GM21529 (cell line): ENCODE measurements at regions not wholly inside any gene's neighbourhood (a gene's known extent, or its start where the extent isn't known, plus 50 kb on each side); places are given as distances from the start of the nearest gene placed in this dataset.

ENCODE experiments used
- ATAC-seq: cut with Tn5 transposase; IDR thresholded peaks from one replicate; pipeline ENCODE4 v1.9.1; 2021; ENCODE audit not compliant: unreplicated experiment

GRCh38 chr5:126195410-126196100 lies 227.7 kb upstream of the GRAMD2B start:
- ATAC-seq, result no peak

DNA sequence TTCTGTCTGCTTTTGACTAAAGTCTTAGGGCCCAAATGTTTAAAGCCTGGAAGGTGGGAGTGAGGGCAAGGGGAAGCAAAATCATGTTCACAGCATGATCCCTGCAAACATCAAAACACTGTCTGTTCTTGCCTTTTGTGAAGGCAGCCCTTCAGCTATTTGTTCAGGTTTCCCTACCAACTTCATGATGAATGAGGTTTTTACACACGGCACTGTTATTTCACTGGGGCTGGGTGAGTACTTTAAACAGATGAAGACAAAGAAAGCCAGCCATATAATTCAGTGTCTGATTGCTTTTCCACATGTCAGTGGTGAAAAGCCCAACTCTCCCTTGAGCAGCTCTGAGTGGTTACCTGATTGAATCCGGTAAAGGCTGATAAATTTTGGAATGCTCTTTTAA lies 224.7 kb upstream of the GRAMD2B start:
- ATAC-seq, result no peak

DNA sequence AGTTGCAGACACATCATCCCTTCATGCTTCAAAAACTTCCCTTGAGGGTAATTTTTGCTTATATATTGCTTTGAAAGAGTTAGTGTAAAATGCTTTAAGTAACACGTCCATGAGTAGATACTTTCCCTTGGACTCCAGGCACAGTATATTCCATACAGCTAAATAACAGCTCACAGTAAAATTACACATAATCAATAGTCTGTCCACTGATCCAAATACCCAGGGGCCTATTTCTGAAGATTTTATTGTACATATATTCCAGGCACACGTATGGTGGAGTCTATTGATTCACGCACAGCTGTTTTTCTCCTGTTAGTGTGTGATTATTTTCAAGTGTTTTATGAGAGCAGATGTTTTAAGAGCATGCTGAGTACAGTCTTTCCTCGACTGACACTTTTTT lies 223.7 kb upstream of the GRAMD2B start:
- ATAC-seq, result no peak

DNA sequence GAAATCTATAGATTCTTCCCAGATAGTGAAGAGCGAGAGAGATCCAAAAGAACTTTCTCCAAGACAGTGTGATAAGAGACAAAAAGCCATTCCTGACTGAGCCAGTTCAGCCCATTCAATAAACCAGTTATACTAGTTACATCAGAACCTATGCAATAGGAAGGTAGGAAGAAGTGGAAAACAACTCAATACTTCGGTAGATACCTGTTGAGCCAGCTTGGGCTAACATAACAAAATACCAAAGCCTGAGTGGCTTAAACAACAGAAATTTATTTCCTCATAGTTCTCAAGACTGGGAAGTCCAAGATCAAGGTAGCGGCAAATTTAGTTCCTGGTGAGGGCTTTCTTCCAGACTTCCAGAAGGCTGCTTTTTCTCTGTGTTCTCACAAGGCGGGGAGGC lies 214.5 kb upstream of the GRAMD2B start:
- ATAC-seq, result no peak

- no peak for ATAC-seq
These were observed 212.3 kb upstream of the GRAMD2B start for GRCh38 chr5:126210955-126211354.

DNA sequence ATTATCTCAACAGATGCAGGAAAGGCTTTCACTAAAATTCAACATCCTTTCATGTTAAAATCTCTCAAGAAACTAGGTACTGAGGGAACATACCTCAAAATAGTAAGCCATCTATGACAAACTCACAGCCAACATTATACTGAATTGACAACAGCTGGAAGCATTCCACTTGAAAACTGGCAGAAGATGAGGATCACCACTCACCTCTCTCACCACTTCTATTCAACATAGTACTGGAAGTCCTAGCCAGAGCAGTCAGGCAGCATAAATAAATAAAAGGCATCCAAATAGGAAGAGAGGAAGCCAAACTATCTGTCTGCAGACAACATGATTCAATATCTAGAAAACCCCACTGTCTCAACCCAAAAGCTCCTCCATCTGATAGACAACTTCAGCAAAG lies 203.6 kb upstream of the GRAMD2B start:
- ATAC-seq, result no peak

DNA sequence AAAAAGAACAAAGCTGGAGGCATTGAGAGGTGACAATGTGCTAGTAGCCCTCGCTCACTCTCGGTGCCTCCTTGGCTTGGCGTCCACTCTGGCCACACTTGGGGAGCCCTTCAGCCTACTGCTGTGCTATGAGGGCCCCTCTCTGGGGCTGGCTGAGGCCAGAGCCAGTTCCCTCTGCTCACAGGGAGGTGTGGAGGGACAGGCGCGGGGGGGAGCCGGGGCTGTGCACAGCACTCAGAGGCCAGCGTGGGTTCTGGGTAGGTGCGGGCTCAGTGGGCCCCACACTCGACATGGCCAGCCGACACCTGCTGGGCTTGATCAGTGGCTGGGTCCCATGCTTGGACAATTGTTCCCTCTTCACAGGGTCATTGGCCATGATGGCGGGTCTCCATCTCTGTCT lies 202.5 kb upstream of the GRAMD2B start:
- no peak for ATAC-seq

DNA sequence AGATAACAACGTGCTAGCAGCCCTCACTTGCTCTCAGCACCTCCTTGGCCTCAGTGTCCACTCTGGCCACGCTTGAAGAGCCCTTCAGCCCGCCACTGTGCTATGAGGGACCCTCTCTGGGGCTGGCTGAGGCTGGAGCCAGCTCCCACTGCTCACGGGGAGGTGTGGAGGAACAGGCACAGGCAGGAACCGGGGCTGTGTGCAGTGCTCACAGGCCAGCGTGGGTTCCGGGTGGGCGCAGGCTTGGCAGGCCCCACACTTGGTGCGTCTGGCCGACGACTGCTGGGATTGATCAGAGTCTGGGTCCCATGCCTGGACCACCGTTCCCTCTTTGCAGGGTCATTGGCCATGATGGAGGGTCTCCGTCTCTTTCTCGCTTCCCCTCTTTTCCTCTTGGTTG lies 194.3 kb upstream of the GRAMD2B start:
- ATAC-seq, result no peak

- no peak for ATAC-seq
These were observed 190.0 kb upstream of the GRAMD2B start for GRCh38 chr5:126233256-126233655.

DNA sequence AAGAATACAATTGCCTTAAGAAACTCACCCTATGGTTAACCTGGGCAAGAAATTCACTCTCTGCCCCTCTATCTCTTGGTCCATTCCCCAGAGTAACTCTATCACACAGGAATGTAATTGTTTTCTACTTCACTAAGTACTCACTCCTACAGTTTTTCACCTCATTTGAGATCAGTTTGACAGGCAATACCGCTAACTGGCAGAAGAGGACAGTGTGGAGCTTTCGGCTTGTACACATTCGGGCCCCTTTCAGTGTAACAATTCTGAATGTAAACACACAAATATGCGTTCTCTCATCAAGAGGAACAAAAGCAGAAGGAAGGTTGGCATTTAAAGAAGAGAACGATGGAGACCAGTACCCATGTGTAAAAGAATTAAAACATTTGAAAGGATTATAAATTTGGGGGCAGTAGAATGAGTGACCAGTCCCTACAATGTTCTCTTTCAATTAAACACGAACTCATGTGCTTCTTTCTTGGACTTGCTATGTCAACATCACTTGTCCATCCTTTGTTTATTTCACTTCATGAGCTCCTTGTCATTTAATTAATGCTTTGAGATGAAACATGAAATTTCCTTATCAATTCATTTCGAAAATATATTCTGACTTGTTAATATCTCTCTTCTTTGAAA lies 188.5 kb upstream of the GRAMD2B start:
- no peak for ATAC-seq

GRCh38 chr5:126235628-126236027 lies 187.6 kb upstream of the GRAMD2B start:
- no peak for ATAC-seq

DNA sequence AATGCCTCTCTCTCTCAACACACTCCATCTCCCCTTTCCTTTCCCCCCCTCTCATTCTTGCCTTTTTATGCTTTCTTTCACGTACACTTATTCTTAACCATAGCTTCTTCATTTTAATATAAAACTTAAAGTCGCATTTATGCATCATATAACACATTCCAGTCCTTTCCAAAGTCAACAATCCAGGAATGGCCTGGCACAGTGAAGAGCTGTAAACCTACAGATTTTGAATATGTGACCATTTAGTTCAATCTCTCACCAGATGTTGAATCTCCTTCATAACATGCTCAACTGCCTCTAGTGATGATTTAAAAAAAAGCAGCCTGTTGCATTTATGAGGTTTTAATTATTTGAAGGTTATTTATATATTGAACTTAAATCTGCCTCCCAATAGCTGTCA lies 186.2 kb upstream of the GRAMD2B start:
- no peak for ATAC-seq

DNA sequence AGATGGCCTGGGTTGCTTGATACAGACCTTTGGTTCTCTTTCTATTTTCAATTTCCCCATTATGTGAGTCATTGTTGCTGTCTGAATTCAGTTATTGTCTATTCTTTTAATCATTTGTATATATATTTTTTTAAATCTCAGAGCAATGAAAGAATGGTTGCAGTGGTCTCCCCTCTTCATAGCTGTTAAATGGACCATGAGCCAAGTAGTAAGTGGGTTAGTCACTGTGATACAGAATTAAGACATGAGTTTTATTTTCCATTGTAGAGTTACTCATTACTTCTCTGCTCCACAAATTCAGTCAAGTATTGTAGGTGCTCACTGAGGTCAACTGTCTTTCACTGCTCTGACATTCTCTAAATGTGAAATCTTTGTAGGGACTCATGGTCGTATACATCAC lies 174.6 kb upstream of the GRAMD2B start:
- ATAC-seq, result no peak

GRCh38 chr5:126251024-126251423 lies 172.2 kb upstream of the GRAMD2B start:
- ATAC-seq, result no peak

DNA sequence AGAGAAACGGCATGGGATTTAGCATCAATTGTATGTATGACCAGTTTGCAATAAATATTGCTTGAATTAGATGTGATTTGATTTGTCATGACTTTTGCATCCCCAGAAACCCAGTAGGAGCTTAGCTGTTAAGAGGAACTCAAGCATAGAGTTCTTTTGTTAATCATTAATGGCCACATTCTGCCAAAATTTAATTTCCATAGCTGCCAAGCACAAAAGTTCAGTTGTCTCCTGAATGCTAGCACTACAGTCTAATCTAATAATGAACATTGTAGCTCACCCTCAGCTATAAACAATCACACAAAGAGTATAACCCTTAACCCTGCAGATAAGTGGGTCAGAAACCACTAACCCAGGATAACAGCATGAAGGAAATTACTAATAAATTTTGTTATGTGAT lies 169.8 kb upstream of the GRAMD2B start:
- ATAC-seq, result no peak

DNA sequence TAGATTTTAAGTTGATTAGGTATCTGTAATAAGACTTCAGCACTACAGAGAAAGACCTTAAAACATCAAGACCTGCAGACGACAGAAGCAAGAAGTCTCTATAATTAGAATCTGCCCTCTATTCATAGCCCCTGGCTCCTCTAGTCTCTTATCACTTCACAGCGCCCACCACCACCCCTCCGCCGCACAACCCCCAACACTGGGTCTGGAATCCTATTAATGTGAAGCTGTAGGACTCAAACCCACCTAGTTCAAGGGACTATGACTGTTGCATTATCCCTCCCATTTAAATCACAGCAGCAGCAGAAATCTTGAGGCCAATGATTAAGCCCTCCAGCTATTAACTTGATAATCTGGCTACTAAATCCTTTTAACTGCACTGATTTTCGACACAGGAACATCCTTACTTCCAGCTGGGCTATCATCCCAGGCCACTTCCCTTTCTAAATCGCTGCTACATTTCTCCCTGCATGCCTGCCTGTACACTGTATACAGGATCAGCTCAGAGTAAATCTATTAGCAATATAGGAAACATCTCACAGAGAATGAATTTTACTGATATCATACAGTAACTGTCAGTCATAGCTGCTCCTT lies 159.5 kb upstream of the GRAMD2B start:
- no peak for ATAC-seq

DNA sequence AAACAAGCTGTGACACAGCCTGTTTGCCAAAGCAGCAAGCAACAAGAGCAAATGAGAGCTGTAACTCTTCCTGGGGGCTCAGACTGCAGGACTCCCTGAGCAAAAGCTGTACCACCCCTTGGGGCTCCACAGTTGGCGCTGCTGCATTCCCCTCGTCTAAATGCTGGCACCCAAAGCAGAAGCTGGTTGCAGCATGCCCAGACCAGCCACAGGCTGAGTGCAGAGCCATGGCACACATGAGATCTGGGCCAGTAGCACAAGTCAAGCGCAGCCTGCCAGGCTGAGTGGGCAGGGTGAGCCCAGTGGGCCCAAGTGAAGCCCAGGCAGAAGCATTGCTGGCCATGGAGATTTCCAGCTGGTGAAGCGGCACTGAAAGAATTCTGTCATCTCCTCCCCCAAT lies 157.3 kb upstream of the GRAMD2B start:
- no peak for ATAC-seq

DNA sequence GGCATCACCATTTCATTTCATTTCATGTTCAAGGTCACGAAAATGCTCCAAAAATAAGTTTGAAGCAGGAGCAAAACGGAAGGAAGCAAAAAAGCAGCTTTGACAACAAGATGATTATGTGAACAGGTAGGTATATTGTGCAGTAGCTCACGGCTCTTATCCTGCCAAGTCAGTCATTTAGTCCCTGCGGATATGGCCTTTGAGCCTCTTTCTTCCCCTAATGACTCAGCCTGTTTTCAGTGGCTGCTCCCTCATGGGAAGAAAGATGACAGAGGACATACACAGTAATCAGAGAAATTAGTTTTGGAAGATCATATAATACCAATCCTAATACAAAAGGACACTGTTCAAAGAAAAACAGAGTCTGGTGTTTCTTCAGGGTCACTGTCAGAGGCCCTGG lies 155.8 kb upstream of the GRAMD2B start:
- no peak for ATAC-seq

GRCh38 chr5:126268697-126269315 lies 154.4 kb upstream of the GRAMD2B start:
- ATAC-seq, result no peak

DNA sequence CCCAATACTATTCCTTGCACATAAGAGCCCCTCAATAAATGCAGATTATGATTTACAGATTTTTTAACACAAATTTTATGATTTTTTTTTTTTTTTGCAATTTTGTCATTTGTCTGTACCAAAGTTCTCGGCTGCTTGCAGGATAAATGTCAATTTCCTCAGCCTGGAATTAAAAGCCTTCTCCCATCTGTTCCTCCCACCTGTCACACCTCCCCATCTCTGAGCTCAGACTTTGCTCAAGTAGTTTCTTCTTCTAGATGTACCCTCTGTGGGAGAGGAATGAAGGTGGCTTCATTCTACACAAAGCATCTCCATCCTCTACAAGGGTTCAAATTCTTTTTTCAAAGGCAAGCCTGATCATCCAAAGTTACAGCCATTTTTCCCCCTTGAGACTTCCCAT lies 153.7 kb upstream of the GRAMD2B start:
- no peak for ATAC-seq

GRCh38 chr5:126271141-126271540 lies 152.1 kb upstream of the GRAMD2B start:
- no peak for ATAC-seq

- ATAC-seq, result no peak
These were observed 149.0 kb upstream of the GRAMD2B start for GRCh38 chr5:126274076-126274762.
